RPMI8226 (cell line): ENCODE measurements at regions not wholly inside any gene's neighbourhood (a gene's known extent, or its start where the extent isn't known, plus 50 kb on each side); places are given as distances from the start of the nearest gene placed in this dataset.

Experiments used
- DNase-seq: peaks from one replicate; pipeline ENCODE4 v3.0.0-alpha.2; 2015

DNA sequence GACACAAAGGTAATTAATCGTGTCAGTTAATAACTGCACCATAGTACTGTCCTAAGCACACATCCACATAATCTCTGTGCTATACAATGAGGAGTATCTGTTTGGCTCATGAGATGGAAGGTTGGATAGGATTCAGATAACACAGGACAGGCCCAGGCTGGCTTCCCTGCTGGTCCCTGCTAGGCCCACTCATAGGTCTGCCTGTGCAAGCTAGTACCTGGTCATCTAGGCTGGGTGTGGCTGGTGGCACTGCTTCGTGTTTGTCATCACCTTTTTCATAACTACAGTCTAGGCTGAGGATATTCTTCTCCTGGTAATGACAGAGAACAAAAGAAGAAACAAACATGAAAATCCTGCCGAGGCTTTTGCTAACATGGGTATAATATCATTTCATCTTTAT, 392.8 kb downstream of the TRIB2 start:
- no peak for DNase-seq

DNA sequence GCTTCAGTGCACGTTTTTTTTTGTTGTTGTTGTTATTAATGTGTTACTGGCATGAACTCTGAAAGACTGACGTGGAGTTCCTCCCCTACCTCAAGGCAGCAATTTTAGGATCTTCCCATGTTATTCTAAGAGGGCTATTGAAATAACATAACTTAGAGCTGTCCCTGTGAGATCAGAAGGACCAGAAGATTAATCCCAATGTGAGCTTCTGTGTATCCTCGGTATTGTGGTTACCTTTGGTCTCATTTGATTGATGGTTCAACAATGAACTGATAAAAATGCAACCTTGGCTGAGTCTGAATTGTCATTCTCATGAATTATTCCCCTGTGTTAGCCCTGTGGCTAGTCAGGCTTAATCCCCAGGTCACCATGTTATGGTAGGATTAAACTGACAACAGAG, 394.1 kb downstream of the TRIB2 start:
- no peak for DNase-seq

DNA sequence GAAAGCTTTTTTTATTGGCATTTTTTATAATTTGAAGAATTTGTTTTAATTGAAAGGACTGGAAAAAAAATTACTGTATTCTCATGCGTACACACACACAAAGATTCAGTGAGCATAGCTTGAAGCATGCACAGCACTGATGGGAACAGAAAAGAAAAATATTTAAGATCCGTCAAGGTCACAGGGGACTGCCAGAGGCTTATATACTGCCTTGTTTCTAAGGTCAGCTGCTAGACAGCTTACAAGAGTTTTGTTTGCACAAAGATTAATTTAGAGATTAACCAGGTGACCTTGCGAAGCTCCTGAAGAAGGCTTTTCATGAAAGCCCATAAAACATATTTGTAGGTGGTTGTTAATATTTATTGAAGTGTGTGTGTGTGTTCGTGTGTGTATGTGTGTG, 396.3 kb downstream of the TRIB2 start:
- no peak for DNase-seq

DNA sequence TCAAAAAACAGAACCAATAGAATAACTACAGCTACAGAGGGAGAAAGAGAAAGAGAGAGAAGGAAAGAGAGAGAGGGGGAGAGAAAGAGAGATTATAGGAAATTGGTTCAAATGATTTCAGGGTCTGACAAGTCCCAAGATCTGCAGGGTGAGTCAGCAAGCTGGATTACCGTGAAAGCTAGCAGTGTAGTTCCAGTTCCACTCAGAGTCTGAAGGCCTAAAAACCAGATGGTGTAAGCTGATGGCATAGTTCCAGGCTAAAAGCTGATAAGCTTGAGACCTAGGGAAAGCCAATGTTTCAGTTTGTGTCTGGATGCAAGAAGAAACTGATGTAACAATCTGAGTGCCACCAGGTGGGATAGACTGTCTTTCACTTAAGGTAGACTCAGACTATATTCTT, 397.7 kb downstream of the TRIB2 start:
- no peak for DNase-seq

DNA sequence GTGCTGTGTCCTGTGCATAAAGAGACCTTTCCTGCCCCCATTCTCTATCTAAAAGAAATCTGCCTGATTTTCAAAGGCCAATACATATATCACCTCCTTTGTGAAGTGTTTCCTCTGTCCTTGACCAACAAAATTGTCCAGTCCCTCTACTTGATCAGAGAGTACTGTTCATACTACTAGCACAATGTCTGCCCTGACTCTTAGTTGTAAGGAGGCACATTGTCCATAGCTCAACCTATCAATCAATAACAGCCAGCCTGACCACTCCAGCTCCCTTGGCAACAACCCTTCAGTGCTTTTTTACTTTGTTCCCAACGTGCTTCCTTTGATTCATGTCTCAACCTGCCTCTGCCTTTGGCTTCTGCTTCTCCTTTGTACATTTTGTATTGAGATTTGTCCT, 398.9 kb downstream of the TRIB2 start:
- no peak for DNase-seq

DNA sequence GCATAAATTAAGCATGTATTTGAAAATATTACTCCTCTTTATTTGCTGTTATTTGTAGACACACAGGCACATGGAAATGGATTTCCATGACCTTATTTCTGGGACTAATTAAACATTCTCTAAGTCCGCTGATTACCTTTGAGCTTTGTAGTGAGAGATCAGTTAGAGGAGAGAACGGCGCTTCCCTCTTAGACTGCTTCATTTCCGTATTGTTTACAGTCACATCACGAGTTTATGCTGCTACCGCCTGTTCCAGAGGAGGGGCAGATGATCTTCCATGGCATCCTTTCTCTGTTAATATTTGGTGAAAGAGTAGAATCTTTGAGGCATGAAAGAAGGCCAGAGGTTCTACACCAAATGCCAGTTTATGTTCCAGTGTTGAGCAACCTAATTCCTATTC, 404.4 kb downstream of the TRIB2 start:
- no peak for DNase-seq

DNA sequence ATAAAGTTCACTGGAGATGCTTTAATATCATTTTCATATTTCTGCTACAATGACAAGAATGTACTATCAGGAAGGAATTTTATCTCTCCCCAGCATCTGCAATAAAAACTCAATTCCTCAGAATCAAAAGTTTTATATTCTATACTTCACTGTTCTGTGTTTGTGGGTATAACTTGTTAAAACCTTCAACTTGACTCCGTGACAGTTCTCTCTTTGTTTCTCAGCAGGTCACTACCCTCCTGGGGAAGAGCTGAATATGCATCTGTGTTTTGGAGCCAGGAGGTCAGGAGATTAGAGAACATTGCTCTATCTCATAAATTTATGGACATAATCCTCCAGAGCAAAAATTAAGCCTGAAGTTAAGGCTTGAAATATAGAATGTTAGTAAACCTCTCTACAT, 411.4 kb downstream of the TRIB2 start:
- no peak for DNase-seq

DNA sequence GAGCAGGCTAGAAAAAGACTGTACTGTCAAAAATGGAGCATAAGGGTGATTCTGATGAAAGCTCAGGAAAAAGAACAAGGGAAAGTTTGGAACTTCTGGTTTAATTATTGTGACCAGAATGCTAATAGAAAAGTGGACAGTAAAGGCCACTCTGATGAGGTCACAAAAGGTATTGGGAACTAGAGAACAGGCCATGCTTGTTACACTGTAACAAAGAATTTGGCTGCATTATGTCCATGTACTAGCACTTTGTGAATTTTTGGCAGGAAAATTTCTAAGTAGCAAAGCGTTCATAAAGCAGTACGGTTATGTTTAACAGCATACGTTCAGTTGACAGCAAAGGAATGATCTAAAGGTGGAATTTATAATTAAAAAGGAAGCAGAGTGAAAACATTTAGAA, 418.6 kb downstream of the TRIB2 start:
- DNase-seq = no peak

DNA sequence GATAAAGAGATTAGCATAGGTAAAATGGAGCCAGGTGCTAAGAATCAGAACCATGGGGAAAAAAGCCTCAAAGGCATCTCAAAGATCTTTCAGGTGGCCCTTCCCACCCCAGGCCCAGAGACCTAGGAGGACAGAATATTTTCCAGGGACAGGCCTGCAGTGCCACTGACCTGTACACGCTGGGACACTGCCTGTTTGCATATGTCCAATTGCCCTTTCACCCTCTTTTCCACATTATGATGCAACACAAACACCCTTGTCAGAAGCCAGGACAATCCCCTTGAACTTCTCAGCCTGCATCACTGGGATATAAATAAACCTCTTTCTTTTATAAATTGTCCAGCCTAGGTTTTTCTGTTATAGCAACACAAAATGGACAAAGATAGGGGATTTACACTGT, 419.1 kb downstream of the TRIB2 start:
- DNase-seq = no peak

DNA sequence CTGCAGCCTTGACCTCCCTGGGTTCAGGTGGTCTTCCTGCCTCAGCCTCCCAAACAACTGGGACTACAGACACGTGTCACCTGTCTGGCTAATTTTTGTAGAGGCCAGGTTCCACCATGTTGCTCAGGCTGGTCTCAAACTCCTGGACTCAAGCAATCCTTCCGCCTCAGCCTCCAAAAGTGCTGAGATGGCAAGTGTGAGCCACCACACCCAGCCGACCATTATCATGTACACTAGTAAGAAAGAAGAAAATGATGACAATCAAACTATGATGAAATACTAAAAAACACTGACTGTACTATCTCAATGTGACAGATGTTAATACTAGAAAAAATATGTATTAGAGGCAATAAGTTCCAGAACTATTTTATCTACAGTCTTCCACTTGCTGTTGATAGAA, 420.9 kb downstream of the TRIB2 start:
- no peak for DNase-seq

DNA sequence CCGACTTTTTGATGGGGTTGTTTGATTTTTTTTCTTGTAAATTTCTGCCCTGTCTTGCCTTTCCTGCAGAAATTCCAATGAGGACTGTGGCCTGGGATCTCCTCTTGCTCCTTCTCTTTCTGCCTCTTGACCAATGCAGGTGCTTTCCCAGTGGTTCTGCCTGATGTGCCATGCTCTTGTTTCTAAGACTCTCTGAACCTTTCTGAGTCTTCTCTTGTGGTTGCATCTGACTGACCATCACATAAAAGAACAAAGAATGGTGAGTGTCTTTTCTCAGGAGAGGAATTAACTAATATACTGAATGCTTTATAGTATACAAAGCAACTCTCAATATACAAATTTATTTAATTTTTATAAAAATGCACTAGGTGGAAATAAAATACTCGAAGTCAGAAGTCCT, 424.6 kb downstream of the TRIB2 start:
- no peak for DNase-seq

DNA sequence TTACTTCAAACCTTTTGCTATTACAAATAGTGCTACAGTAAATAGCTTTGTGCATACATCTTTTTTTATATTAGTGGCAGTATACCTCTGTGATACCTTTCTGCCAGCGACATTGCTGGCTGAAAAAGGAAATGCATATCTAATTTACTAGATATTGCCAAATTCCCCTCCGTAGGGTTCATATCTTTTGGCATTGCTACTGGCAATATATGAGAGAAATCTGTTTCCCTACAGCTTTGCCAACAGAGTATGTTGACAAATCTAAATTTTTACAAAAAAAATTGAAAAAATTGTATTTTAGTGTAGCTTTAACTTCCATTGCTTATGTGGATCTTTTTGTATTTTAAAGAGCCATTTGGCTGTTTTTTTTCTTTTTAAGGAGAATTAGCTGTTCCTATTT, 426.7 kb downstream of the TRIB2 start:
- DNase-seq = no peak

DNA sequence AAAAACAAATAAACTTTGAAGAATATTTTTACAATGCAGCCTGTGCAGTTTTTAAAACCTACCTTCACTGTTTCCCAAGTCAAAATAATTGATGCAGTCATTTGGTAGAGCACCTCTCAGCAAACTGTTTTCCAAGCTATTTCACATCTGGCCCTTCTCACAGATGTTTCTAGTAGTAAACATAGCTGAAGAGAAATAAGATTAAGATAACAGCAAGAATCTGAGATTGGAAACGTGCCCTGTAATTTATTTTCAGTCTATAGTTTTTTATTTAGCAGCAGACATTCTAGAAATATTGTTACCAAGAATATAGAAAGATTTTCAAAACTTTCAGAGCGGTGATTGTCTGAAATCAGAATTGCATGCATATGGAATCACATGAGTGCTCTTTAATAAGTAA, 440.2 kb downstream of the TRIB2 start:
- DNase-seq = no peak

DNA sequence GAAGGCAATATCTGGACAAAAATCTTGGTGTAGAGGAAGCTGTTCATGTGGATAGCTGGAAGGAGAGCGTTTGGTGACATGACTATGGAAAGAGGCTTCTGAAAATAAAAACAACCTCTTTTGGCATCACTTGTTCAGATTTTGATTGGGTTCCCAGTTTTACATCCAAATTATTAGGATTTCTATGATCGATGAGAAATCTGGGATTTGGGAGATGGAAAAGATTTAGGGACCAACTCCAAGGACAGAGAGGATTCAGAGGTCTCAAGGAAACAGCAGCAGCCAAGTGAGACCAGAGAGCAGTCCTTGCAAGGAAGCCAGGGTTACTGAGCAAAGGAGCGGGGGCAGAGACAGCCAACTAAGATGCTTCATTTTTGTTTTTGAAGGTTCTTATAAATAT, 441.7 kb downstream of the TRIB2 start:
- no peak for DNase-seq

DNA sequence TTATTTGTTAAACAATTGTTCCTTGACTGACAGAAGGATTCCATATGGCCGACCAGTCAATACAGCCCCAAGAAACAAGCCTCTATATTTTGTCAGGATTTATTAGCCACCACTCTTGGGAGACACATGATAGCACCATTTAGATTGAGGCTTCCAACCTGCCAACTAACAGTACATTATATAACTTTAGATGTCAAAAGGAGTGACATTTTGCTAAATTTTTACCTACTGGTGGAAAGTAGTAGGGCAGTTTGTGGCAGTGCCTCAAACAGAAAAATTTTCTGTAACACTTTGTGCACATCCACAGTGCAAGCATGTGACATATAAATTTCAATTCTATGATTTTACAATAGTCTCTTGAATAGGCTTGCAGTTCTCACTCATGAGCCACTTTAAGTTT, 464.0 kb downstream of the TRIB2 start:
- no peak for DNase-seq

DNA sequence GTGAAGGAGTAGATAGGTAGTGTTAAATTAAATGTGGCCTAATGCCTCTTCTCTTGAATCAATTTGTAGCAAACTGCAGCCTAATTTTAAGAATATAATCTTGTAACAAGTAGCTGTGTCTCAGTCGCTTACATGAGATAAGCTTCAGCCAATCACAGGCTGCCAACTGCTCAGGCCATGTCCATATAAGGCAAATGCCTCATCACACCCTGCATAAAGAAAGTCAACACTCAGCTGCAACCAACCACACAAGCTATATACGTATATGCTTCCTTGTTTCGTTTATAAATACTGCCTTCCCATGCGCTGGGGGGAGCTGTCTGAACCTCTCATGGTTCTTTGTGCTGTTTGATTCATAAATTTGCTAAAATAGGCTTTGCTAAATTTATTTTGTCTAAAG, 476.3 kb downstream of the TRIB2 start:
- DNase-seq = no peak

DNA sequence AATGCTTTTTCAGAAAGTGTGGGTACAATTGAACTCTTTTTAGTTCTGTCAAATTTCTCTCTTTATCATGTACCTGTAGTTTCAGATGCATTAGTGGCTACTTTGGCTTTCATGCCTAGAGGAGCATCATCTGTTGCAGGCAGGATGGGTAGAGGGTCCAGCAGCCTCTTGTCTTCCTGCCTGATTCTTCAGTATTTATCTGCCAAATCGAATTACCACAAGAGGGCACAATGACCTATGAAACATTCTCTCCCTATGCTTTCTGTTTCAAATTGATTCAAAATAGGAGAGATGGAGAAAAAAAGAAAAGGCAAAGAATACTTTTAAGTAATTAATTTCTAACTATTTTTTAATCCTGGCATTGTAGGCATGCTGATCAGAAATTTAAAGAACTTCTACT, 477.2 kb downstream of the TRIB2 start:
- peak; percentile 35 for DNase-seq

DNA sequence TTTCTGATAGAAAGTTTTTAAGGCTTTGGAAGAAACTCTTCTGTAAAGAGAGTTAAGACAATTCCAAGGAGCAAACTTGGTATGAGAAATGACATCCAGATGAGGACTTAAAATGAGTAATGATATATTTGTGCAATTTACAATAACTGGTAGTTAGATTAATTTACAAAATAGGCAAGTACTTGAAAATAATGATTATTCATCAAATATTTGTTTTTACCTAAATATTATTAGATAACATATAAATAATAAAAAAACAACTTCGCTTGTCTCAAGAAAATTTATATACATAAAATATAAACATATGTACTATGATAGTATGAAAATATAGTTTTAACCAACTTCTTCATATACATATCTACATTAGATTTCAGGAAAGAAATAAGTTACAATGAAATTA, 478.5 kb downstream of the TRIB2 start:
- no peak for DNase-seq

DNA sequence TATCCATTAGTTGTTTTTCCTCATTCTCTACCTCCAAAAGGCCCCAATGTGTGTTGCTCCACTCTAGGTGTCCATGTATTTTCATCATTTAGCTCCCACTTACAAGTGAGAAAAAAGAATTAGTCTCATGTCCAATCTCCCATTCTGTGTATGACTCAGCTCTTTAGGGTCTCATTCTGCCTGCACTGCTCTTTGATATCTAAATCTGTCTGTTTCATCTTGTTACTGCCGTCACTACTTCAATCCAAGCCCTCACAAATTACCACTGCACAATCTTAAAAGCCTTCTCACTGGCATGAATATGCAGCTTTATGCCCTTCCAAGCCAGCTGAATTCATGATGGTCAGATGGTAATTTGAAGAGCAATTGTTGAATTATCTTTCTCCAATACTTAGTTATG, 480.5 kb downstream of the TRIB2 start:
- DNase-seq = no peak

DNA sequence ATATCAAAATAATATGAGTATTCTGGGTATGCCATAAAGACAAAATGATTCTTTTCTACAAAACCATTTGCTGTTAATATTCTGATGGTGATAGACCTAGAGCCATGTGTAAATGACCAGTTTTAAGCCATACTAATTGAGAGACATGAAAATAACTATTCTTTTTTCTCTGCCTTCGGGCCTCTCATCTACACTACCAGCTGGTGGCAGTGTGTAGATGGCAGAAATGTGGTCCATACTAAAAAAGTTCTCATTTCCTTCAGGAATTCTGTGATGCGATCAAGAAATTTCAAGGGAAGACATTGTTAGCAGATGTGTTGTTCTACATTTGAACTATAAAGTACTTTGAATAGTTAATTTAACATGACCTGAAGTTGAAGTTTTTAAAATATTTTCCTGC, 485.2 kb downstream of the TRIB2 start:
- DNase-seq = no peak

DNA sequence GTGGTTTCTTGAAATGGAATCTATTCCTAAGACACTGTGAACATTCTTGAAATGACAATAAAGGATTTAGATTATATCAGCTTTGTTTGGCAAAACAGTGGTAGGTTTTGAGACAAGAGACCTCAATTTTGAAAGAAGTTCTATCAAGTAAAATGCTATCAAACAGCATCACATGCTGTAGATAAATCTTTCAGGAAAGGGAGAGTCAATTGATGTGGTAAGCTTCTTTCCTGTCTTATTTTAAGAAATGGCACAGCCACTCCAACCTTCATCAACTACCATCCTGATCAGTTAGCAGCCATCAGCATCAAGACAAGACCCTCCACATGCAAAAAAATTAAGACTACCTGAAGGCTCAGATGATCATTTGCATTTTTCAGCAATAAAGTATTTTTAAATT, 495.4 kb downstream of the TRIB2 start:
- DNase-seq = no peak

DNA sequence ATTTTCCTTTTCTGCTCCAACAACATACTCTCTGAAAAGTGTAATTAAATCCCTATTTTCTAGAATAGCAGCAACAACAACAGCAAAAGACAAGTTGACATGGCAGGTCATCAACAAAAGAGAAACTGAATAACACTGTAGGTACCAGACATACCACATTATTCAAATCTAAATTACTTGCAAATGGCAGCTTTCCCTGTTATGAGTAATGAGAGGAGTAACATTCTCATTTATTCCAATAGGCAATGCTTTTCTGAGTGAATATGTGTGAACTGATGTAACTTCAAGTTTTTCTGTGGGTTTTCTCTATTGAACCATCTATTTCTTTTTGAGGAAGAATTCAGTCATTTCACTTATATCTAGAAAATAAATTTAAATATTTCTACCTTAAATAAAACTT, 501.5 kb downstream of the TRIB2 start:
- no peak for DNase-seq

DNA sequence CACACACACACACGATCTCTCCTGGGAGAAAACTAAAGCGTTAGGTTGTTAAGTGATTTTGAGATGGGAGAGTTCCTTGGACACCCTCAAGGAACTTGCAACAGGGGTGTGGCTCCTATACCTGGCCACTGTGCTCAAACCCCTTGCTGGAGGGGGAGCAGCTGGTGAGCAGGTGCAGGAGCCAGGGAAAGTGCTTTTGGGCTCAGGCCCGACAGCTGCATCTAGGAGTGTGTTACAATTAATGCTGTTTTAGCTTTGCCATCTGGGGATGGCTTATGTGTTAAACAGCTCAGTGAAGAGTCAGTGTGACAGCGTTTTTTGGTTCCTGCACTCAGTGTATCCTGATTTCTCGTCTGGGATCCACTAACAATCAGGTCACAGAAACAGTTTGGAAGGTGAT, 510.8 kb downstream of the TRIB2 start:
- no peak for DNase-seq

DNA sequence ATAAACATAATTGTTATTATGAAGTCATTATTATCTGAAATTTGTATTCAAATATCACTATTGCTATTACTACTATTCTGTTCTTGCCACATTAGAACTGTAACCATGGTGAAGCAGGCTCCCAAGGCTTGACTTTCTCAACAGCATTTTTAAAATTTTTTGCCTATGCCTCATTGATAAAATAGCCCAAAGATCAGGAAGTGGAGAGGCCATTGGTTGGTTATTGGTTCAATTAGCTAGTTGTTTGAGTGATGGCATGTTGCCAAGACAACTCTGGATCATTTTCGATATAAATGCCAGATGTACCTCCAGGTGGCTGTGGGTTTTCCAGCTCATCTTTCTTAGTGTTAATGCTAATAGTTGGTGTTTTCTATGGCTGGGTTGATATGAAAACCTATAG, 513.5 kb downstream of the TRIB2 start:
- DNase-seq = no peak

DNA sequence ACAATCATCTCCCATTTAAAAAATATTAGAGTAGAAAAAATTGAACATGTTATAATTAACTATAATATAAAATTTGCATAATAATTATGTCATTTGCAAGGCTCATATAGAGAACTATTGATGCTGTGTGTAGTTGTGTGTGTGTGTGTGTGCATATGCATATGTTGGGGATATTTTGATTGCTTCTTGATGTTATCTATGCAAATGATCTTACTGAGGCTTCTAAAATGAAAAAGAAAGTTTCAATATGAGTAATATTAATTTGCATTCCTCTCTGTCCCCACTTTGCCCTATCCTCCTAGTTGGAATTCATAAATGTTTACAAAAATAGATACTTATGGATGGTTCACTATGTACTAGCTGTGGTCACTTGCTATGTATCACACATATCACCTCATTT, 523.3 kb downstream of the TRIB2 start:
- DNase-seq = no peak

DNA sequence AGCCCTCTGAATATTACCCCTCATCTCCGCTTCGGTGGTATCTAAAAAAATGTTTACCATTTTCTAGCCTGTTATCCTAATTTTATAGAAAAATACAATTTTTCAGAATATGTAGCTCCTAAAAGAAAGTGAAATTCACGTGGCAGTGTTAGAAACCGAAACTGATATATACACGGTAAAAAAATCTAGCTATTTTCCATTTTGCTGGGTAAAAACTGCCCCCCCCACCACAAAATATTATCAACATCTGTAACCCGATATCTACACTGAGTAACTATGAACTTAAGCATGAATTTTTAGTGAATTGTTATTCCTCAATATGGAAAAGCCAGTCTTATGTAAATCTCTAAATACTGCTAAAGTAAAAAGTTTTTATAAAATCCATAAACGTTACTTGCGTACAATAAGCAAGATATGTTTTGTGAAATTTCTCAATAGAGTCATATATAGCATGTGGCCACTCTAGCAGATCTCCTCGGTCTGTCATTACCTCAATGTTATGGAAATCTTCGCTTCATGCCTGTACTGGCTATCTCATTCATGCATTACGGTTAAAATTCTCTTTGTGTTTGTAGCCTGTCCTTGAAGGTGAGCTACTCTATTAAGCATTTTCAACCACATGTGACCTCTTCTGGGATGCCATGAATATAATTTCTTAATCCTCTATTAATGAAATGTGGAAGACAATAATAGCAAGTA, 524.2 kb downstream of the TRIB2 start:
- no peak for DNase-seq
